ENCODE measurements at regions not wholly inside any gene's neighbourhood (a gene's known extent, or its start where the extent isn't known, plus 50 kb on each side); places are given as distances from the start of the nearest gene placed in this dataset.

GRCh38 chr9:105879181-105879580 is 184.8 kb downstream of the TMEM38B start:
- Histone ChIP-seq H3K79me2 (ENCODE audit: control insufficient read depth, insufficient read depth, low read length) (no peaks in the 10 kb centered on the region), H3K9me1 (replicated peaks; ENCODE audit: control insufficient read depth, extremely low read depth, insufficient read depth, low read length) (no peaks in the 10 kb centered on the region), H3K36me3 (ENCODE audit: control insufficient read depth in 2 of 2, extremely low read depth in 1 of 2, insufficient read depth in 2 of 2, low read length in 2 of 2) (no peaks in the 10 kb centered on the region), H3K4me1 (ENCODE audit: control insufficient read depth, extremely low read depth, insufficient read depth, low read length) (no peaks in the 10 kb centered on the region), H3K4me2 (ENCODE audit: insufficient read depth, low read length) (no peak overlapping the region), H3K27ac (ENCODE audit: insufficient read depth, low read depth, low read length) (no peak overlapping the region), H2AFZ (ENCODE audit: low read depth, low read length) (no peak overlapping the region), H3K9me3 (replicated peaks; ENCODE audit: control insufficient read depth, insufficient read depth, low read length) (no peaks in the 10 kb centered on the region), H3K27me3 (ENCODE audit: control insufficient read depth in 2 of 2, insufficient read depth in 2 of 2, low read length in 2 of 2) (no peaks in the 10 kb centered on the region), H4K20me1 (replicated peaks; ENCODE audit: control insufficient read depth, extremely low read depth, insufficient read depth, low read length) (no peaks in the 10 kb centered on the region), H3K9ac (replicated peaks; ENCODE audit: extremely low read depth, insufficient read depth, low read length) (no peak overlapping the region), H3K4me3 (replicated peaks in 1 of 3; ENCODE audit: insufficient read depth in 1 of 3, low read depth in 1 of 3, low read length in 3 of 3) (no peak overlapping the region)
- dilution Hi-C loops (cut with MboI; ENCODE audit: extremely low pct_ligation_motif_present, low sequenced_read_pairs) (no loop called here), intact Hi-C loops (cut with micrococcal nuclease) (no loop called here)
- TF ChIP-seq GATA2 (IDR thresholded peaks at IDR 0.05; ENCODE audit: insufficient read depth, insufficient read length, low read depth, low read length) (no peak), POLR2A (IDR thresholded peaks at IDR 0.05; ENCODE audit: low read depth, low read length) (no peak), CTCF (IDR thresholded peaks at IDR 0.05; ENCODE audit: extremely low read depth in 1 of 2, insufficient read depth in 1 of 2, low read depth in 1 of 2, low read length in 2 of 2) (no peak), EZH2 (IDR thresholded peaks at IDR 0.05; ENCODE audit: borderline replicate concordance, low read depth, low read length, severe bottlenecking) (no peak), JUN (IDR thresholded peaks at IDR 0.05; ENCODE audit: borderline replicate concordance, insufficient read depth, insufficient read length, low read depth) (no peak), POLR2AphosphoS5 (IDR thresholded peaks at IDR 0.05; ENCODE audit: insufficient read depth, low read depth, low read length) (no peak), MAX (IDR thresholded peaks at IDR 0.05; ENCODE audit: insufficient read depth, insufficient read length) (no peak), MYC (IDR thresholded peaks at IDR 0.05; ENCODE audit: low read depth, low read length) (no peak), FOS (IDR thresholded peaks at IDR 0.05; ENCODE audit: borderline replicate concordance, insufficient read depth, low read length) (no peak)
- BruUV-seq (replicated peaks): no TSS peak
- FAIRE-seq (no peak), DNase-seq (ENCODE audit: low read depth, low spot score) (no peak)
- POLR2A ChIA-PET: no interaction called here
- CTCF ChIA-PET: interaction anchor here (0.9 kb wide), 1 partner anchor 38 kb away, joined by 4 read pairs; no protein-coding TSS in a partner anchor
